ENCODE measurements at regions not wholly inside any gene's neighbourhood (a gene's known extent, or its start where the extent isn't known, plus 50 kb on each side); places are given as distances from the start of the nearest gene placed in this dataset.

GRCh38 chr18:26640541-26640940 lies 92.2 kb upstream of the KCTD1 start:
- no peak for DNase-seq (ENCODE audit: low read depth, low spot score)
- TF ChIP-seq, protein P1, sequence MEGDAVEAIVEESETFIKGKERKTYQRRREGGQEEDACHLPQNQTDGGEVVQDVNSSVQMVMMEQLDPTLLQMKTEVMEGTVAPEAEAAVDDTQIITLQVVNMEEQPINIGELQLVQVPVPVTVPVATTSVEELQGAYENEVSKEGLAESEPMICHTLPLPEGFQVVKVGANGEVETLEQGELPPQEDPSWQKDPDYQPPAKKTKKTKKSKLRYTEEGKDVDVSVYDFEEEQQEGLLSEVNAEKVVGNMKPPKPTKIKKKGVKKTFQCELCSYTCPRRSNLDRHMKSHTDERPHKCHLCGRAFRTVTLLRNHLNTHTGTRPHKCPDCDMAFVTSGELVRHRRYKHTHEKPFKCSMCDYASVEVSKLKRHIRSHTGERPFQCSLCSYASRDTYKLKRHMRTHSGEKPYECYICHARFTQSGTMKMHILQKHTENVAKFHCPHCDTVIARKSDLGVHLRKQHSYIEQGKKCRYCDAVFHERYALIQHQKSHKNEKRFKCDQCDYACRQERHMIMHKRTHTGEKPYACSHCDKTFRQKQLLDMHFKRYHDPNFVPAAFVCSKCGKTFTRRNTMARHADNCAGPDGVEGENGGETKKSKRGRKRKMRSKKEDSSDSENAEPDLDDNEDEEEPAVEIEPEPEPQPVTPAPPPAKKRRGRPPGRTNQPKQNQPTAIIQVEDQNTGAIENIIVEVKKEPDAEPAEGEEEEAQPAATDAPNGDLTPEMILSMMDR (IDR thresholded peaks at IDR 0.05; ENCODE audit: low read depth, low read length), result no peak
- H3K4me3 ChIP-seq (ENCODE audit: low read depth, low read length), result no peak overlapping the region
- in situ Hi-C loops (cut with HindIII; ENCODE audit: low sequenced_read_pairs), result no loop called here

DNA sequence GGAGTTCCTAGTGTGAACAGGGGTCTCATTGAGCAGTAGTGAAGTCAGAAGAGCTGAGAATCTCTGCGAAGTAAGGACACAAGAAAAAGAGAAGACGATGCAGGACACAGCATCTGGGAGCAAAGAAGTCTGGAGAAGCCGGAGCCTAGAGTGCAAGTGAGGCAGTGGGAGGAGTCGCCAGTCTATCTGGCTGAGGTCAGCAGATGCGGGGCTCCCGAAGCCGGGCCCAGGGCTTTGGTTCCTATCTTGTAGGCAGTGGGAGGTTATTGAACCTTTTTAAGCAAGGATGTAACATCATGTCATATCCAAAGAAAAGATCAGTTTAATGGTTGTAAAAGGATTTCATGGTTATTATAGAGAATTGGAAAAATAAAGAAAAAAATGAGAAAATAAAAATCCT lies 90.8 kb upstream of the KCTD1 start:
- DNase-seq (ENCODE audit: low read depth, low spot score), result no peak
- no peak overlapping the region for H3K4me3 ChIP-seq (ENCODE audit: low read depth, low read length)
- in situ Hi-C loops (cut with HindIII; ENCODE audit: low sequenced_read_pairs), result no loop called here
- TF ChIP-seq, protein P1 (IDR thresholded peaks at IDR 0.05; ENCODE audit: low read depth, low read length), result no peak

- no peak for DNase-seq (ENCODE audit: low read depth, low spot score)
- no peak overlapping the region for H3K4me3 ChIP-seq (ENCODE audit: low read depth, low read length)
- in situ Hi-C loops (cut with HindIII; ENCODE audit: low sequenced_read_pairs), result no loop called here
- TF ChIP-seq, protein P1 (IDR thresholded peaks at IDR 0.05; ENCODE audit: low read depth, low read length), result no peak
These were observed 89.6 kb upstream of the KCTD1 start for GRCh38 chr18:26637983-26638382.

DNA sequence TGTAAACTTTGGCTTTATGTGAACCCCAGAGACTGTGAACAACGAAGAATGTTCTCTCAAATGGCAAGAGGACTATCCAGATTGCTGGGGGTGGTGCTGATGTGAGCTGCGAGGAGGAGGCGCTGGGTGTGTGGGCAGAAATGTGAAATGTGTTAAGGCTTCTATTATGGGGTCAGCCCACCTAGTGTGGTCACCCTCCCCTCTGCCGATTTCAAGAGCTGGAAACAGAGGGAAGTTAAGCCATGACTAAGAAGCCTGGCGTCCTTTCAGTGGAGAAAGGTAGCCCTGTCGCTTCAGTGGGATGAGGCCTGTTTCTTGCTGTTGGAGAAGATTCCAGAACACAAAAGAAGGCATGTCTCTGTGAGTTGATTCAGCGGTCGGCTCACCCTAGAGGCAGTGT lies 89.0 kb upstream of the KCTD1 start:
- no peak for DNase-seq (ENCODE audit: low read depth, low spot score)
- TF ChIP-seq, protein P1 (IDR thresholded peaks at IDR 0.05; ENCODE audit: low read depth, low read length), result no peak
- no peak overlapping the region for H3K4me3 ChIP-seq (ENCODE audit: low read depth, low read length)
- in situ Hi-C loops (cut with HindIII; ENCODE audit: low sequenced_read_pairs), result no loop called here

DNA sequence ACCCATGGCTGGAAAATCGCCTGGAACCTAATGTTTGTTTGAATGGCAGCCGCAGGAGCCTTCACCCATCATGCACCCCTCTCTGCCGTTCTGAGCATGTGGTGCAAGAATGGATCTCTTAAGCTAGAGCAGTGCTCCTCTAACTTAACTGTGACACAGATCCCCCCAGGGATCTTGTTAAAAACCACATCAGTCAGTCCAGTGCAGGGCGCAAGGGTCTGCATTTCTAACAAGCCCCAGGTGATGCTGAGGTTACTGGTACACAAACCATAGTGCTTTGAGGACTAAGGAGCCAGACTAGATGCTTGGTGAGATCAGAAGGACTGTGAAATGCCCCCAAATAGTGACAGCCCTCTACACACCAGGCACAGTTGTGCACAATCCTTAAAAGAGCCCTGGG lies 87.1 kb upstream of the KCTD1 start:
- in situ Hi-C loops (cut with HindIII; ENCODE audit: low sequenced_read_pairs), result no loop called here
- TF ChIP-seq, protein P1 (IDR thresholded peaks at IDR 0.05; ENCODE audit: low read depth, low read length), result no peak
- H3K4me3 ChIP-seq (ENCODE audit: low read depth, low read length), result no peak overlapping the region
- DNase-seq (ENCODE audit: low read depth, low spot score), result no peak

DNA sequence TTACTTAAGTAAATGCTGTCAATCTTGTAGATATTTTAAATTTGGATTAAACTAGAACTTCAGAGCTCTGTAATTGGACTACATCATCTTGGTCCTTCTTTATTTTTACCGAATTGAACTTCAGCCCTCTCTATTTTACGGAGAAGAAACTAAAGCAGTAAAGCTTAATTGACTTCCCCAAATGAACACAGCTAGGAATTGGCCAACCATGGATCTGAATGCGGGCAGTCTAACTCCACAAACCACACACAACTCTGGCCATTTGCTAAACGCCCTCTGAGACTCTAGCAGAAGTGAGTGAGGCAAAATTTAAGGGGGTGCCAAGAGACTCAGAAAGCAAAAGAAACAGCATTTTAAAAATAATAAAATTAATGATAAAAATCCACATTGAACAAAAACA lies 86.3 kb upstream of the KCTD1 start:
- DNase-seq (ENCODE audit: low read depth, low spot score), result no peak
- no peak overlapping the region for H3K4me3 ChIP-seq (ENCODE audit: low read depth, low read length)
- TF ChIP-seq, protein P1 (IDR thresholded peaks at IDR 0.05; ENCODE audit: low read depth, low read length), result no peak
- in situ Hi-C loops (cut with HindIII; ENCODE audit: low sequenced_read_pairs), result no loop called here

- in situ Hi-C loops (cut with HindIII; ENCODE audit: low sequenced_read_pairs), result no loop called here
- no peak for DNase-seq (ENCODE audit: low read depth, low spot score)
- TF ChIP-seq, protein P1 (IDR thresholded peaks at IDR 0.05; ENCODE audit: low read depth, low read length), result no peak
- H3K4me3 ChIP-seq (ENCODE audit: low read depth, low read length), result no peak overlapping the region
These were observed 82.8 kb upstream of the KCTD1 start for GRCh38 chr18:26631135-26631534.
